ENCODE measurements at regions not wholly inside any gene's neighbourhood (a gene's known extent, or its start where the extent isn't known, plus 50 kb on each side); places are given as distances from the start of the nearest gene placed in this dataset.

- H3K4me1 ChIP-seq (ENCODE audit: insufficient read depth, low read length): no peaks in the 10 kb centered on the region
- TF ChIP-seq ZSCAN30 (CRISPR knock-in tag; IDR thresholded peaks at IDR 0.05): no peak
- no peak for TF ChIP-seq ATF7 (IDR thresholded peaks at IDR 0.05)
- no peak for TF ChIP-seq ATF7 (CRISPR knock-in tag; IDR thresholded peaks at IDR 0.05)
- TF ChIP-seq ZNF558 (CRISPR knock-in tag; IDR thresholded peaks at IDR 0.05; ENCODE audit: borderline replicate concordance): no peak
- TF ChIP-seq CTCF (CRISPR knock-in tag; IDR thresholded peaks at IDR 0.05): no peak
- TF ChIP-seq ZBTB14 (CRISPR knock-in tag; IDR thresholded peaks at IDR 0.05): no peak
- no peak for TF ChIP-seq ZNF891 (CRISPR knock-in tag; IDR thresholded peaks at IDR 0.05)
- no peak for TF ChIP-seq NRL (CRISPR knock-in tag; IDR thresholded peaks at IDR 0.05; ENCODE audit: borderline replicate concordance)
- no peak for TF ChIP-seq ZBTB7A (CRISPR knock-in tag; IDR thresholded peaks at IDR 0.05)
- TF ChIP-seq ZSCAN21 (CRISPR knock-in tag; IDR thresholded peaks at IDR 0.05; ENCODE audit: borderline replicate concordance): no peak
- TF ChIP-seq NFKBIZ (CRISPR knock-in tag; IDR thresholded peaks at IDR 0.05): no peak
- TF ChIP-seq TFE3 (CRISPR knock-in tag; IDR thresholded peaks at IDR 0.05): no peak
- no peak for TF ChIP-seq ZNF205 (CRISPR knock-in tag; IDR thresholded peaks at IDR 0.05)
- no peak for TF ChIP-seq HDAC6 (IDR thresholded peaks at IDR 0.05; ENCODE audit: low read depth, low read length)
- 13% methylated on average over 8 of the region's 8 CpGs for WGBS (ENCODE audit: low lambda C conversion rate)
- no peaks in the 10 kb centered on the region for H3K9me3 ChIP-seq (ENCODE audit: low read length)
- CTCF ChIA-PET (ENCODE audit: low intra/inter-chr PET ratio, low total read pairs): no interaction called here
- no peak overlapping the region for H3K4me2 ChIP-seq (ENCODE audit: low read depth, low read length)
- H3K79me2 ChIP-seq (ENCODE audit: insufficient read depth, low read length): no peaks in the 10 kb centered on the region
- peaks cover 0 to 5% of the 10 kb centered on the region in 2 experiments; a peak in 1 of 5 replicates for H3K27me3 ChIP-seq (ENCODE audit: control insufficient read depth in 1 of 2, insufficient read depth in 2 of 2, low read length in 2 of 2)
- no TSS peak for BruUV-seq (replicated peaks)
- no peak overlapping the region for H3K9ac ChIP-seq (ENCODE audit: insufficient read depth, low read depth, low read length)
- DNase-seq (ENCODE audit: low spot score): no peak
- H2AFZ ChIP-seq (ENCODE audit: low read length): no peak overlapping the region
- intact Hi-C loops (cut with micrococcal nuclease; ENCODE audit: unreplicated experiment) (no loop called here), in situ Hi-C loops (cut with HindIII; ENCODE audit: extremely low pct_ligation_motif_present, low pct_unique_long_range_greater_than_20kb) (no loop called here)
- no peak for FAIRE-seq
- H3K4me3 ChIP-seq (replicated peaks in 1 of 3; ENCODE audit: insufficient read depth in 1 of 3, low read depth in 2 of 3, low read length in 3 of 3): no peak overlapping the region
- no peak overlapping the region for H3K27ac ChIP-seq (ENCODE audit: extremely low read length, insufficient read depth, low read length)
- no peaks in the 10 kb centered on the region for H4K20me1 ChIP-seq (ENCODE audit: insufficient read depth, low read length)
- no peaks in the 10 kb centered on the region for H3K36me3 ChIP-seq (replicated peaks in 1 of 2; ENCODE audit: control insufficient read depth in 1 of 2, insufficient read depth in 2 of 2, low read length in 2 of 2)
- no peak for ATAC-seq
- POLR2A ChIA-PET: no interaction called here
These were observed 124.6 kb upstream of the PPP1R9A start for GRCh38 chr7:94782777-94783176.
